ENCODE measurements at regions not wholly inside any gene's neighbourhood (a gene's known extent, or its start where the extent isn't known, plus 50 kb on each side); places are given as distances from the start of the nearest gene placed in this dataset.

- TF ChIP-seq EP300 (IDR thresholded peaks at IDR 0.05) (no peak), POLR2A (IDR thresholded peaks at IDR 0.05) (no peak)
- TF ChIP-seq, protein P1, sequence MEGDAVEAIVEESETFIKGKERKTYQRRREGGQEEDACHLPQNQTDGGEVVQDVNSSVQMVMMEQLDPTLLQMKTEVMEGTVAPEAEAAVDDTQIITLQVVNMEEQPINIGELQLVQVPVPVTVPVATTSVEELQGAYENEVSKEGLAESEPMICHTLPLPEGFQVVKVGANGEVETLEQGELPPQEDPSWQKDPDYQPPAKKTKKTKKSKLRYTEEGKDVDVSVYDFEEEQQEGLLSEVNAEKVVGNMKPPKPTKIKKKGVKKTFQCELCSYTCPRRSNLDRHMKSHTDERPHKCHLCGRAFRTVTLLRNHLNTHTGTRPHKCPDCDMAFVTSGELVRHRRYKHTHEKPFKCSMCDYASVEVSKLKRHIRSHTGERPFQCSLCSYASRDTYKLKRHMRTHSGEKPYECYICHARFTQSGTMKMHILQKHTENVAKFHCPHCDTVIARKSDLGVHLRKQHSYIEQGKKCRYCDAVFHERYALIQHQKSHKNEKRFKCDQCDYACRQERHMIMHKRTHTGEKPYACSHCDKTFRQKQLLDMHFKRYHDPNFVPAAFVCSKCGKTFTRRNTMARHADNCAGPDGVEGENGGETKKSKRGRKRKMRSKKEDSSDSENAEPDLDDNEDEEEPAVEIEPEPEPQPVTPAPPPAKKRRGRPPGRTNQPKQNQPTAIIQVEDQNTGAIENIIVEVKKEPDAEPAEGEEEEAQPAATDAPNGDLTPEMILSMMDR (IDR thresholded peaks at IDR 0.05) = peak in 5 of 7 experiments; percentile 9 to 86 (median 39)
These were observed 51.0 kb upstream of the ZFP64 start for GRCh38 chr20:52242237-52243230.
